ENCODE measurements at regions not wholly inside any gene's neighbourhood (a gene's known extent, or its start where the extent isn't known, plus 50 kb on each side); places are given as distances from the start of the nearest gene placed in this dataset.

DNA sequence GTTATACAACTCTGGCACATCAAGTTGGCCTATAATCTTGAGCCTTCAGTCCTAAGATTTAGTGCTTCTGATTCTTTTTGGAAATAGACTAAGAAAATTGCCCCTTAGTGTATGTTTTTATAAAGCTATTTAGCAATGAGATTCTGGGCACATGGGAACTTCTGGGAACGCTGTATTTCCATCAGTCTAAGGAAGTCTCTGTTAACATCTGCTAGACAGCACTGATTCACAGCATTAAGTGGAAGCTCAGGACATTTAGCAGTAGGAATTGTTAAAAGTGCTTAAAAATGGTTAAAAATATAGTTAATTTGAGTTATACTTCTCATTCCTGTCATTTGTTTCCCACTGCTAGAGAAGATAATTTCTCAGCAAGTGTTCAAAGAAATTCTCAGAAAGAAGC is 579.1 kb downstream of the SLC16A7 start:
- Histone ChIP-seq H3K27me3 (no peaks in the 10 kb centered on the region), H3K27ac (no peak overlapping the region), H3K9me3 (ENCODE audit: low read depth) (no peaks in the 10 kb centered on the region), H3K36me3 (no peaks in the 10 kb centered on the region), H3K4me1 (ENCODE audit: low read depth) (no peaks in the 10 kb centered on the region), H3K4me3 (no peak overlapping the region)
- TF ChIP-seq, protein P1, sequence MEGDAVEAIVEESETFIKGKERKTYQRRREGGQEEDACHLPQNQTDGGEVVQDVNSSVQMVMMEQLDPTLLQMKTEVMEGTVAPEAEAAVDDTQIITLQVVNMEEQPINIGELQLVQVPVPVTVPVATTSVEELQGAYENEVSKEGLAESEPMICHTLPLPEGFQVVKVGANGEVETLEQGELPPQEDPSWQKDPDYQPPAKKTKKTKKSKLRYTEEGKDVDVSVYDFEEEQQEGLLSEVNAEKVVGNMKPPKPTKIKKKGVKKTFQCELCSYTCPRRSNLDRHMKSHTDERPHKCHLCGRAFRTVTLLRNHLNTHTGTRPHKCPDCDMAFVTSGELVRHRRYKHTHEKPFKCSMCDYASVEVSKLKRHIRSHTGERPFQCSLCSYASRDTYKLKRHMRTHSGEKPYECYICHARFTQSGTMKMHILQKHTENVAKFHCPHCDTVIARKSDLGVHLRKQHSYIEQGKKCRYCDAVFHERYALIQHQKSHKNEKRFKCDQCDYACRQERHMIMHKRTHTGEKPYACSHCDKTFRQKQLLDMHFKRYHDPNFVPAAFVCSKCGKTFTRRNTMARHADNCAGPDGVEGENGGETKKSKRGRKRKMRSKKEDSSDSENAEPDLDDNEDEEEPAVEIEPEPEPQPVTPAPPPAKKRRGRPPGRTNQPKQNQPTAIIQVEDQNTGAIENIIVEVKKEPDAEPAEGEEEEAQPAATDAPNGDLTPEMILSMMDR (IDR thresholded peaks at IDR 0.05; ENCODE audit: low read depth, low read length): no peak
- no peak for DNase-seq (ENCODE audit: low read depth in 1 of 2, low spot score in 1 of 2)

DNA sequence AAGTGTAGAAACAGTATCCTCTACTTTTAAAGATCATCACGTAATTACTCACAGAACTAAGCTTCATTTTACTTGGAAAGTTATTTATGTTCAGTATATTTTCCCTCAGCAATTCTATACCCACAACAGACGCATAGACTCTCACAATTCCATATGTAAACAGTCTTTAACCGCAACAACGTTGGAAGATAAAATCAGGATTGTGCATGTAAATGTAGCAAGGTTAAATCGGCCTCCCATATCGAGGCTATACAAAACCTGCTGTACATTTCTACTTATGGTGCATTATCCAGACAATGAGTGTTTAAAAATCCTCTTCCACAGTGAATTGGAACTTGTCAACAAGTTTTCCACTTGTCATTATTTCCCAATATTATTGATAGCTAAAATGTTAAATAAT is 581.1 kb downstream of the SLC16A7 start:
- Histone ChIP-seq H3K9me3 (ENCODE audit: low read depth) (no peaks in the 10 kb centered on the region), H3K27ac (no peak overlapping the region), H3K4me3 (no peak overlapping the region), H3K27me3 (no peaks in the 10 kb centered on the region), H3K4me1 (ENCODE audit: low read depth) (no peaks in the 10 kb centered on the region), H3K36me3 (no peaks in the 10 kb centered on the region)
- TF ChIP-seq, protein P1 (IDR thresholded peaks at IDR 0.05; ENCODE audit: low read depth, low read length): no peak
- no peak for DNase-seq (ENCODE audit: low read depth in 1 of 2, low spot score in 1 of 2)

DNA sequence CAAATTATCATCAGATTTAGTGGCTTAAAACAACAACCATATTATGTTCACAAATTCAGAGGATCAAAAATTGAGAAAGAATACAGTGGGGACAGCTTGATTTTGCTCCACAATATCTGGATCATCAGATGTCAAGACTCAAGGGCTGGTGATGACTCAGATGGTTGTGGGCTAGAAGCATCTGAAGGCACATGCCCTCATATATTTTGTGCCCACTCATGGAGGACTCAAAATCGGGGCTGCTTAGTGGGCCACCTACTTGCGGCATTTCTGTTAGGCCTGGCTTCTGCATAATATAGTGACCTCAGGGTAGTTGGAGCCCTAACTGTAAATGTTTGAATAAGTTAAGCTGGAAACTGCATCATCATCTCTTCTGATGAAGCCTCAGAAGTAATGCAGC is 584.5 kb downstream of the SLC16A7 start:
- TF ChIP-seq, protein P1 (IDR thresholded peaks at IDR 0.05; ENCODE audit: low read depth, low read length): no peak
- H3K36me3 ChIP-seq: no peaks in the 10 kb centered on the region
- no peaks in the 10 kb centered on the region for H3K27me3 ChIP-seq
- no peaks in the 10 kb centered on the region for H3K4me1 ChIP-seq (ENCODE audit: low read depth)
- no peaks in the 10 kb centered on the region for H3K9me3 ChIP-seq (ENCODE audit: low read depth)
- H3K27ac ChIP-seq: no peak overlapping the region
- no peak overlapping the region for H3K4me3 ChIP-seq
- DNase-seq (ENCODE audit: low read depth in 1 of 2, low spot score in 1 of 2): no peak

DNA sequence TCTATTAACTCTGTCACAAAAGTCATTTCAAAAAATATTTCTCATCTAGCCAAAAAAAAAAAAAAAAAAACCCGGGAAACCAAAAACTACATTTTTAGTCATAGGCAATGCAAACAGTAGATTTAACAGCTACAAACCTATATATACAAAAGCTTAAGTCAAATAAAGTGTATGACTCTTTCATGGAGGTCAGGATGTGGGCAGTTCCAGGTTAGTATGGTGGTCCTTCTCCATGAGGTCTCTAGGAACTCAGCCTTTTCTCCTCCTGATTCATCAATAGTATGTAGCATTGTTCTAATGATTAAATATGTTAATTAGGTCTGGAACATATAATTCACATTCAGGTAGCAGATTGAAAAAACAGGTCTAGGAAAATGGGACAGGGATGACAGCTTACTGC is 586.5 kb downstream of the SLC16A7 start:
- no peak overlapping the region for H3K27ac ChIP-seq
- H3K9me3 ChIP-seq (ENCODE audit: low read depth): no peaks in the 10 kb centered on the region
- TF ChIP-seq, protein P1 (IDR thresholded peaks at IDR 0.05; ENCODE audit: low read depth, low read length): no peak
- H3K4me3 ChIP-seq: no peak overlapping the region
- no peaks in the 10 kb centered on the region for H3K4me1 ChIP-seq (ENCODE audit: low read depth)
- H3K36me3 ChIP-seq: no peaks in the 10 kb centered on the region
- no peak for DNase-seq (ENCODE audit: low read depth in 1 of 2, low spot score in 1 of 2)
- no peaks in the 10 kb centered on the region for H3K27me3 ChIP-seq

DNA sequence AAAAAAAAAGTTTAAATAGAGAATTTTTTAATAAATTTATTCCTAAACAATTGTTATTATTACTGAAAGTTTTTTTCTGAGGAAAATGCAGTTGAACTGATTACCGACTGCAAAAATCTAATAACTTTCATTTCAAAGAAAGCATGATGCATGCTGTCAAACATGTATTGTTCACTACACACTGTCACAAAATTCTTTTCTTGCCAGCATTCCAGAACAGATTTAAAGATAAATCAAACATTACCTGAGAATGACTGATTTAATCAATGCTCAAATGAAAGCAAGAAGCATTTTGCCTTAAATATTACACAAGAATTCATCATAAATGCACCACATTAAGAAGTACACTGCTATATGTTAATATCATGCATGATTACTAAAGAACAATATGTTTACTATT is 588.3 kb downstream of the SLC16A7 start:
- no peaks in the 10 kb centered on the region for H3K36me3 ChIP-seq
- TF ChIP-seq, protein P1 (IDR thresholded peaks at IDR 0.05; ENCODE audit: low read depth, low read length): no peak
- H3K4me1 ChIP-seq (ENCODE audit: low read depth): no peaks in the 10 kb centered on the region
- no peaks in the 10 kb centered on the region for H3K9me3 ChIP-seq (ENCODE audit: low read depth)
- no peaks in the 10 kb centered on the region for H3K27me3 ChIP-seq
- H3K27ac ChIP-seq: no peak overlapping the region
- DNase-seq (ENCODE audit: low read depth in 1 of 2, low spot score in 1 of 2): no peak
- H3K4me3 ChIP-seq: no peak overlapping the region

DNA sequence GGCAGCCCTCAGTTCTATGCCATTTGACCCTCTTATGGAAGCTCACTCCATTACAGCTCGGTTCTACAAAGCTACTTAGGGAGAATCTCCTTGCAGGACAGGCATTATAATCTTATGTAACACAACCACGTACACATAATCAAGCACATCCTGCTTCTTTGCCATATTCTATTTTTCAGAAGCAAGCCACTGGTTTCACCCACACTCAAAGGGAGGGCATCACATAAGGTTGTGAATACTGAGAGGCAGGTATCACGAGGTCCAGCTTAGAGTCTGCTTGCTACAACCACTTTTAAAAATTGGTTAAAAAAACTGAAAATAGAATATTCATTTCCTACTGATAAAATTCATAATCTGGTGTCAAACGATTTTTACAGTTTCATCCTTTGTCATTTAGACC is 589.2 kb downstream of the SLC16A7 start:
- H3K4me1 ChIP-seq (ENCODE audit: low read depth): no peaks in the 10 kb centered on the region
- H3K27me3 ChIP-seq: no peaks in the 10 kb centered on the region
- no peak for DNase-seq (ENCODE audit: low read depth in 1 of 2, low spot score in 1 of 2)
- H3K27ac ChIP-seq: no peak overlapping the region
- TF ChIP-seq, protein P1 (IDR thresholded peaks at IDR 0.05; ENCODE audit: low read depth, low read length): no peak
- no peak overlapping the region for H3K4me3 ChIP-seq
- no peaks in the 10 kb centered on the region for H3K36me3 ChIP-seq
- no peaks in the 10 kb centered on the region for H3K9me3 ChIP-seq (ENCODE audit: low read depth)
